ENCODE measurements at regions not wholly inside any gene's neighbourhood (a gene's known extent, or its start where the extent isn't known, plus 50 kb on each side); places are given as distances from the start of the nearest gene placed in this dataset.

DNA sequence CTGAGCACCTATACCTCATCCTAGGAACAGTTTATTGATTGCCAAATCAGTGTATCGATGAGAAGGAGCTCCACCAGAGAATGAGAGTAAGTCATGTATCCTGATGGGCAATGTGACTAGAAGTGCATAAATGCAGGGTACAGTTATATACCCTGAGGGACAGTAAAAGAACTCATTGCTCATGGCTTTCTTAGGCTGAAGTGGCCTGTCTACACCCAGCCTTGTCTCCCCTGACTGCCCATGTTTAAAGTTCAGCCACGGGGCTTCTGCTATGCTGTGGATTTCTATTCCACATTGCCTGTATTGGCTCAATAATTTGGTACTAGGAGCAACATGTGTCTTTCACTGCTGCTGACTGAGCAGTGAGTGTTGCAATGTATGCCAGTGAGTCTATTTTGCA lies 400.4 kb upstream of the IMPG1 start:
- Histone ChIP-seq H2AFZ (no peak overlapping the region), H3K4me1 (ENCODE audit: insufficient read depth) (no peaks in the 10 kb centered on the region), H3K4me2 (no peak overlapping the region), H3K27me3 (no peaks in the 10 kb centered on the region), H3K9me2 (replicated peaks; ENCODE audit: insufficient read depth) (no peaks in the 10 kb centered on the region), H3K27ac (no peak overlapping the region), H3K4me3 (no peak overlapping the region), H3K79me2 (no peaks in the 10 kb centered on the region), H3K9me3 (ENCODE audit: low read depth) (no peaks in the 10 kb centered on the region), H3K36me3 (replicated peaks; ENCODE audit: insufficient read depth, low read depth) (no peaks in the 10 kb centered on the region), H4K20me1 (ENCODE audit: insufficient read depth, poor library complexity, severe bottlenecking) (no peaks in the 10 kb centered on the region)
- TF ChIP-seq EZH2 (IDR thresholded peaks at IDR 0.05; ENCODE audit: borderline replicate concordance) (no peak), EZH2phosphoT487 (IDR thresholded peaks at IDR 0.05; ENCODE audit: low read depth, severe bottlenecking, unreplicated experiment) (no peak)
- TF ChIP-seq, protein P1, sequence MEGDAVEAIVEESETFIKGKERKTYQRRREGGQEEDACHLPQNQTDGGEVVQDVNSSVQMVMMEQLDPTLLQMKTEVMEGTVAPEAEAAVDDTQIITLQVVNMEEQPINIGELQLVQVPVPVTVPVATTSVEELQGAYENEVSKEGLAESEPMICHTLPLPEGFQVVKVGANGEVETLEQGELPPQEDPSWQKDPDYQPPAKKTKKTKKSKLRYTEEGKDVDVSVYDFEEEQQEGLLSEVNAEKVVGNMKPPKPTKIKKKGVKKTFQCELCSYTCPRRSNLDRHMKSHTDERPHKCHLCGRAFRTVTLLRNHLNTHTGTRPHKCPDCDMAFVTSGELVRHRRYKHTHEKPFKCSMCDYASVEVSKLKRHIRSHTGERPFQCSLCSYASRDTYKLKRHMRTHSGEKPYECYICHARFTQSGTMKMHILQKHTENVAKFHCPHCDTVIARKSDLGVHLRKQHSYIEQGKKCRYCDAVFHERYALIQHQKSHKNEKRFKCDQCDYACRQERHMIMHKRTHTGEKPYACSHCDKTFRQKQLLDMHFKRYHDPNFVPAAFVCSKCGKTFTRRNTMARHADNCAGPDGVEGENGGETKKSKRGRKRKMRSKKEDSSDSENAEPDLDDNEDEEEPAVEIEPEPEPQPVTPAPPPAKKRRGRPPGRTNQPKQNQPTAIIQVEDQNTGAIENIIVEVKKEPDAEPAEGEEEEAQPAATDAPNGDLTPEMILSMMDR (IDR thresholded peaks at IDR 0.05; ENCODE audit: poor library complexity) = no peak
- DNase-seq (ENCODE audit: low spot score) = no peak
- WGBS (ENCODE audit: low lambda C conversion rate, missing lambda C conversion rate) = 81% methylated on average over 2 of the region's 2 CpGs

DNA sequence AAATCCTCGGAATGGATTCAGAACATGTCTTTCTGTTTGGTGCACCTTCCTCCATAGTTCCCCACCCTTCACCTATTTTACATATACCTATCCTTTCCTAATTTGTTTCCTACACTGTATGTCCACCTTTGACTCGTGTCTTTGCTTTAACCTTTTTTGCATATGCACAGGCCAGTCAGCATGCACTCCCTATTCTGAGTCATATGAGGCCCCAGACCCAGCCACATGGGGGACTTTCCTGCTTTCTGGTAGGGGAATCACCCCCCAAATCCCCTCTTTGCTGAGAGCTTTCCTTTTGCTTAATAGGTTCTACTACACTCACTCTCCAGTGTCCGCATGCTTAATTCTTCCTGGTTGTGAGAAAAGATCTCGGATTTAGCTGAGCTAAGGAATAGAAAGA lies 393.8 kb upstream of the IMPG1 start:
- Histone ChIP-seq H3K4me2 (no peak overlapping the region), H3K9me2 (replicated peaks; ENCODE audit: insufficient read depth) (no peaks in the 10 kb centered on the region), H2AFZ (no peak overlapping the region), H3K36me3 (replicated peaks; ENCODE audit: insufficient read depth, low read depth) (no peaks in the 10 kb centered on the region), H3K4me3 (no peak overlapping the region), H3K4me1 (ENCODE audit: insufficient read depth) (no peaks in the 10 kb centered on the region), H4K20me1 (ENCODE audit: insufficient read depth, poor library complexity, severe bottlenecking) (no peaks in the 10 kb centered on the region), H3K27me3 (no peaks in the 10 kb centered on the region), H3K79me2 (no peaks in the 10 kb centered on the region), H3K27ac (no peak overlapping the region), H3K9me3 (ENCODE audit: low read depth) (no peaks in the 10 kb centered on the region)
- WGBS (ENCODE audit: low lambda C conversion rate, missing lambda C conversion rate) = 90% methylated on average over 4 of the region's 4 CpGs
- TF ChIP-seq EZH2phosphoT487 (IDR thresholded peaks at IDR 0.05; ENCODE audit: low read depth, severe bottlenecking, unreplicated experiment) (no peak), EZH2 (IDR thresholded peaks at IDR 0.05; ENCODE audit: borderline replicate concordance) (no peak)
- TF ChIP-seq, protein P1 (IDR thresholded peaks at IDR 0.05; ENCODE audit: poor library complexity) = no peak
- DNase-seq (ENCODE audit: low spot score) = no peak

DNA sequence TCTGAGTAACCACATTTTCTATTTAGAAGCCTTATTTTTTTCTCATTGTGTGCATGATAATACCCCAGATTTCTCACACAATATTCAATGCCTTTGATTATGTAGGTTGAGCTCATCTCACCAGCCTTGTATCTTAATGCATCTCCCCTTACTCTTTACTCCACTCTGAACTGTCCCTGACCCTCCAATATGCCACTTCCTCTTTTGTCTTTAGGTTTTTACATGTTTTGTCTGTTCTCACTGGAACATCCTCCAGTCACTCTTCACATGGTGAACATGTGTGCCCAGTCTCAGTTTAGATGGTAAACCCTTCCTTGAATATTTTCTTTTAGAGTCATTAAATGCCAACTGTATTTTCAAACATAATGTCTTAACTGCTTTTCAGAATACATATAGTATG lies 392.9 kb upstream of the IMPG1 start:
- DNase-seq (ENCODE audit: low spot score) = no peak

More for the DNA sequence above, 392.9 kb upstream of the IMPG1 start:
- no peak overlapping the region for H2AFZ ChIP-seq
- no peaks in the 10 kb centered on the region for H3K27me3 ChIP-seq
- H4K20me1 ChIP-seq (ENCODE audit: insufficient read depth, poor library complexity, severe bottlenecking) = no peaks in the 10 kb centered on the region
- H3K4me1 ChIP-seq (ENCODE audit: insufficient read depth) = no peaks in the 10 kb centered on the region
- no peak overlapping the region for H3K4me2 ChIP-seq
- no peaks in the 10 kb centered on the region for H3K9me2 ChIP-seq (replicated peaks; ENCODE audit: insufficient read depth)
- no peaks in the 10 kb centered on the region for H3K9me3 ChIP-seq (ENCODE audit: low read depth)
- no peak for TF ChIP-seq EZH2 (IDR thresholded peaks at IDR 0.05; ENCODE audit: borderline replicate concordance)
- no peak for TF ChIP-seq EZH2phosphoT487 (IDR thresholded peaks at IDR 0.05; ENCODE audit: low read depth, severe bottlenecking, unreplicated experiment)
- TF ChIP-seq, protein P1 (IDR thresholded peaks at IDR 0.05; ENCODE audit: poor library complexity) = no peak
- H3K36me3 ChIP-seq (replicated peaks; ENCODE audit: insufficient read depth, low read depth) = no peaks in the 10 kb centered on the region
- H3K79me2 ChIP-seq = no peaks in the 10 kb centered on the region
- no peak overlapping the region for H3K27ac ChIP-seq
- H3K4me3 ChIP-seq = no peak overlapping the region

Data from hepatocyte (in vitro differentiated cells).